ENCODE measurements at regions not wholly inside any gene's neighbourhood (a gene's known extent, or its start where the extent isn't known, plus 50 kb on each side); places are given as distances from the start of the nearest gene placed in this dataset.

DNA sequence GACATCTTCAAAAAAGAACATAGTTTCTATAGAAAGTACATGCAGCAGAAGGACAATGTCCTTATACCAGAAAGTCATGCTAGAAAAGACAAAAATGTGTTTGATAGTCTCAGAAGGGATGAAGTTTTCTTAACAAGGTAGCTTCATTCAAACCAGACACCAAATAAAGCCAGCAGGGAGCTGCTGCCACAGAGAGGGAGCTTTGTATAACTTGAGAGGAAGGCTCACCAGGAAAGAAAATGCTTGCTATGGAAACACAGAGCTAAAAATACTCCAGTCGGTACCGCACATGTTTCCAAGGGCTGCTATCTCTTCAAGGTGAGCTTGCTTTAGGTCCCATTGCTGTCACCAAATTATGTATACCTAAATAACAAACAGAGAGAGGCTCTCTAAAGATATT lies 1074.8 kb upstream of the ALCAM start:
- Mint-ChIP-seq H3K27ac (no peak overlapping the region), H3K4me3 (peak overlapping the region; percentile 1), H3K9me3 (no peaks in the 10 kb centered on the region), H3K4me1 (ENCODE audit: low read depth) (peaks cover 6% of the 10 kb centered on the region), H3K36me3 (ENCODE audit: low read depth) (no peaks in the 10 kb centered on the region), H3K27me3 (no peaks in the 10 kb centered on the region)
- Histone ChIP-seq H3K27me3 (ENCODE audit: control insufficient read depth in 1 of 2, insufficient read depth in 2 of 2, low read length in 2 of 2) (no peaks in the 10 kb centered on the region), H3K4me1 (ENCODE audit: insufficient read depth, low read length) (no peaks in the 10 kb centered on the region), H3K27ac (ENCODE audit: low read depth in 1 of 2, low read length in 2 of 2) (peak overlapping the region in 1 of 2 donors; percentile 22), H3K4me3 (ENCODE audit: low read length) (peak overlapping the region; percentile 19), H3K36me3 (ENCODE audit: insufficient read depth, low read length) (no peaks in the 10 kb centered on the region), H3K9me3 (ENCODE audit: control insufficient read depth in 1 of 2, insufficient read depth in 1 of 2, low read length in 2 of 2) (no peaks in the 10 kb centered on the region)
- ATAC-seq (ENCODE audit: poor library complexity): no peak
- CTCF ChIA-PET: no interaction called here
- intact Hi-C loops (cut with DNase I, micrococcal nuclease): no loop called here
- POLR2A ChIA-PET: no interaction called here
- no peak for DNase-seq
- no peak for TF ChIP-seq CTCF (IDR thresholded peaks at IDR 0.05)

- no peaks in the 10 kb centered on the region for H3K27me3 ChIP-seq (ENCODE audit: control insufficient read depth in 1 of 2, insufficient read depth in 2 of 2, low read length in 2 of 2)
- Mint-ChIP-seq H3K4me3 (no peak overlapping the region), H3K36me3 (ENCODE audit: low read depth) (no peaks in the 10 kb centered on the region), H3K9me3 (no peaks in the 10 kb centered on the region), H3K4me1 (ENCODE audit: low read depth) (no peaks in the 10 kb centered on the region), H3K27me3 (no peaks in the 10 kb centered on the region), H3K27ac (no peak overlapping the region)
- ATAC-seq (ENCODE audit: poor library complexity) (no peak), DNase-seq (no peak)
- H3K4me1 ChIP-seq (ENCODE audit: insufficient read depth, low read length): no peaks in the 10 kb centered on the region
- ChIA-PET POLR2A (no interaction called here), CTCF (no interaction called here)
- no peak overlapping the region for H3K27ac ChIP-seq (ENCODE audit: low read depth in 1 of 2, low read length in 2 of 2)
- no peaks in the 10 kb centered on the region for H3K36me3 ChIP-seq (ENCODE audit: insufficient read depth, low read length)
- intact Hi-C loops (cut with DNase I, micrococcal nuclease): no loop called here
- no peak overlapping the region for H3K4me3 ChIP-seq (ENCODE audit: low read length)
- H3K9me3 ChIP-seq (ENCODE audit: control insufficient read depth in 1 of 2, insufficient read depth in 1 of 2, low read length in 2 of 2): no peaks in the 10 kb centered on the region
- TF ChIP-seq CTCF (IDR thresholded peaks at IDR 0.05): no peak
These were observed 1069.1 kb upstream of the ALCAM start for GRCh38 chr3:104297617-104298016.

DNA sequence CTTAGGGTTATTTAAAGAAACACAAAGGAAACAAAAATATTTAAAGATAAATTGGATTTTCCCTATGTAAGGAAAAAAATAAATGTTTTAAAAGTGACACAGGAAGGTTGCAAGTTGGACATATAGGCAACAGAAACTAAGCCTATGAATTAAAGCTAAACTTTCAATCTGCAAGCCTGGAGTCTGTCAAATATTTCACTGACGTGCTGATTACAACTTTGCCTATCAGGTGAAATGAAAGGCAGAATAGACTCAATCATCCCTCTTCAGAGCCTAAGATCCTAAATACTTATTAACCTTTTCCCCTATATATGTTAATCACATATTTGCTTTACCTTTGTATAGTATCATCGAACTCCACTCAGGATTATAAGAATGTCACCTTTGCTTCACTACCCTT lies 1068.0 kb upstream of the ALCAM start:
- H3K27me3 ChIP-seq (ENCODE audit: control insufficient read depth in 1 of 2, insufficient read depth in 2 of 2, low read length in 2 of 2): no peaks in the 10 kb centered on the region
- DNase-seq: no peak
- H3K36me3 ChIP-seq (ENCODE audit: insufficient read depth, low read length): no peaks in the 10 kb centered on the region
- no peak for TF ChIP-seq CTCF (IDR thresholded peaks at IDR 0.05)
- H3K9me3 Mint-ChIP-seq: peaks cover 4% of the 10 kb centered on the region
- CTCF ChIA-PET: no interaction called here
- no peak overlapping the region for H3K27ac Mint-ChIP-seq
- H3K4me3 Mint-ChIP-seq: no peak overlapping the region
- ATAC-seq (ENCODE audit: poor library complexity): no peak
- H3K4me1 ChIP-seq (ENCODE audit: insufficient read depth, low read length): no peaks in the 10 kb centered on the region
- POLR2A ChIA-PET: no interaction called here
- intact Hi-C loops (cut with DNase I, micrococcal nuclease): no loop called here
- no peak overlapping the region for H3K4me3 ChIP-seq (ENCODE audit: low read length)
- H3K4me1 Mint-ChIP-seq (ENCODE audit: low read depth): no peaks in the 10 kb centered on the region
- H3K36me3 Mint-ChIP-seq (ENCODE audit: low read depth): no peaks in the 10 kb centered on the region
- H3K9me3 ChIP-seq (ENCODE audit: control insufficient read depth in 1 of 2, insufficient read depth in 1 of 2, low read length in 2 of 2): no peaks in the 10 kb centered on the region
- no peak overlapping the region for H3K27ac ChIP-seq (ENCODE audit: low read depth in 1 of 2, low read length in 2 of 2)
- H3K27me3 Mint-ChIP-seq: no peaks in the 10 kb centered on the region
